ENCODE measurements at regions not wholly inside any gene's neighbourhood (a gene's known extent, or its start where the extent isn't known, plus 50 kb on each side); places are given as distances from the start of the nearest gene placed in this dataset.

- TF ChIP-seq MAX (IDR thresholded peaks at IDR 0.05; ENCODE audit: low read depth) (no peak), TEAD4 (IDR thresholded peaks at IDR 0.05; ENCODE audit: borderline replicate concordance, insufficient read depth) (no peak), EP300 (IDR thresholded peaks at IDR 0.05; ENCODE audit: borderline replicate concordance in 1 of 2, low read depth in 1 of 2, low read length in 1 of 2) (no peak), GATA2 (CRISPR knock-in tag; IDR thresholded peaks at IDR 0.05) (no peak), FOSL2 (IDR thresholded peaks at IDR 0.05; ENCODE audit: borderline replicate concordance, low read depth) (no peak), IRF3 (IDR thresholded peaks at IDR 0.05; ENCODE audit: low read depth, low read length) (no peak), SIN3A (IDR thresholded peaks at IDR 0.05; ENCODE audit: borderline replicate concordance, low read depth, low read length) (no peak)
These were observed 385.7 kb upstream of the EPHA5 start (continued) for GRCh38 chr4:66055999-66056398.

GRCh38 chr4:66052426-66052825 is 382.1 kb upstream of the EPHA5 start:
- Histone ChIP-seq H3K9ac (no peak overlapping the region), H3F3A (replicated peaks; ENCODE audit: insufficient read depth) (no peaks in the 10 kb centered on the region), H3K79me2 (ENCODE audit: insufficient read depth) (no peaks in the 10 kb centered on the region), H3K4me3 (ENCODE audit: low read depth in 2 of 2, low read length in 1 of 2) (no peak overlapping the region), H3K27ac (ENCODE audit: low read depth in 2 of 2, low read length in 1 of 2) (no peak overlapping the region), H3K9me2 (no peaks in the 10 kb centered on the region), H3K9me3 (no peaks in the 10 kb centered on the region), H3K4me2 (no peak overlapping the region), H4K20me1 (ENCODE audit: insufficient read depth) (no peaks in the 10 kb centered on the region), H3K27me3 (ENCODE audit: insufficient read depth) (no peaks in the 10 kb centered on the region), H3K4me1 (ENCODE audit: control insufficient read depth in 1 of 2, insufficient read depth in 2 of 2, low read depth in 1 of 2, low read length in 1 of 2) (no peaks in the 10 kb centered on the region), H2AFZ (ENCODE audit: low read depth) (no peak overlapping the region), H3K36me3 (replicated peaks in 1 of 2; ENCODE audit: control insufficient read depth in 1 of 2, insufficient read depth in 2 of 2, low read length in 1 of 2) (no peaks in the 10 kb centered on the region)
- POLR2A ChIA-PET = no interaction called here
- no peak for DNase-seq
- WGBS (ENCODE audit: low lambda C conversion rate) = 6% methylated on average over 2 of the region's 2 CpGs
- TF ChIP-seq TEAD4 (IDR thresholded peaks at IDR 0.05; ENCODE audit: borderline replicate concordance, insufficient read depth) = no peak
- TF ChIP-seq SIN3A (IDR thresholded peaks at IDR 0.05; ENCODE audit: borderline replicate concordance, low read depth, low read length) = no peak
- TF ChIP-seq EZH2phosphoT487 (IDR thresholded peaks at IDR 0.05; ENCODE audit: borderline replicate concordance, low read depth) = no peak
- TF ChIP-seq RAD21 (IDR thresholded peaks at IDR 0.05; ENCODE audit: low read length) = no peak
- CTCF ChIA-PET = no interaction called here

- Histone ChIP-seq H4K20me1 (ENCODE audit: insufficient read depth) (no peaks in the 10 kb centered on the region), H3K4me2 (no peak overlapping the region), H3K9me2 (no peaks in the 10 kb centered on the region; the same call in 1 of the 2 replicates), H3F3A (replicated peaks; ENCODE audit: insufficient read depth) (no peaks in the 10 kb centered on the region), H3K27ac (ENCODE audit: low read depth in 2 of 2, low read length in 1 of 2) (no peak overlapping the region), H3K9ac (no peak overlapping the region), H3K4me3 (ENCODE audit: low read depth in 2 of 2, low read length in 1 of 2) (no peak overlapping the region), H3K36me3 (replicated peaks in 1 of 2; ENCODE audit: control insufficient read depth in 1 of 2, insufficient read depth in 2 of 2, low read length in 1 of 2) (no peaks in the 10 kb centered on the region), H3K9me3 (no peaks in the 10 kb centered on the region), H2AFZ (ENCODE audit: low read depth) (no peak overlapping the region), H3K4me1 (ENCODE audit: control insufficient read depth in 1 of 2, insufficient read depth in 2 of 2, low read depth in 1 of 2, low read length in 1 of 2) (no peaks in the 10 kb centered on the region), H3K27me3 (ENCODE audit: insufficient read depth) (no peaks in the 10 kb centered on the region), H3K79me2 (ENCODE audit: insufficient read depth) (no peaks in the 10 kb centered on the region)
- TF ChIP-seq MXI1 (IDR thresholded peaks at IDR 0.05; ENCODE audit: low read depth, low read length) = no peak
- no peak for TF ChIP-seq NRF1 (IDR thresholded peaks at IDR 0.05; ENCODE audit: low read depth, low read length)
- no peak for TF ChIP-seq IRF3 (IDR thresholded peaks at IDR 0.05; ENCODE audit: low read depth, low read length)
- DNase-seq = no peak
- ChIA-PET POLR2A (no interaction called here), CTCF (no interaction called here)
- 10% methylated on average over 2 of the region's 2 CpGs for WGBS (ENCODE audit: low lambda C conversion rate)
These were observed 378.6 kb upstream of the EPHA5 start for GRCh38 chr4:66048861-66049260.

Data from SK-N-SH (cell line).